ENCODE measurements at regions not wholly inside any gene's neighbourhood (a gene's known extent, or its start where the extent isn't known, plus 50 kb on each side); places are given as distances from the start of the nearest gene placed in this dataset.

- H3K4me3 ChIP-seq (ENCODE audit: control insufficient read depth, low read depth, low read length), result no peak overlapping the region
- DNase-seq (ENCODE audit: low read depth), result no peak
- TF ChIP-seq, protein P1, sequence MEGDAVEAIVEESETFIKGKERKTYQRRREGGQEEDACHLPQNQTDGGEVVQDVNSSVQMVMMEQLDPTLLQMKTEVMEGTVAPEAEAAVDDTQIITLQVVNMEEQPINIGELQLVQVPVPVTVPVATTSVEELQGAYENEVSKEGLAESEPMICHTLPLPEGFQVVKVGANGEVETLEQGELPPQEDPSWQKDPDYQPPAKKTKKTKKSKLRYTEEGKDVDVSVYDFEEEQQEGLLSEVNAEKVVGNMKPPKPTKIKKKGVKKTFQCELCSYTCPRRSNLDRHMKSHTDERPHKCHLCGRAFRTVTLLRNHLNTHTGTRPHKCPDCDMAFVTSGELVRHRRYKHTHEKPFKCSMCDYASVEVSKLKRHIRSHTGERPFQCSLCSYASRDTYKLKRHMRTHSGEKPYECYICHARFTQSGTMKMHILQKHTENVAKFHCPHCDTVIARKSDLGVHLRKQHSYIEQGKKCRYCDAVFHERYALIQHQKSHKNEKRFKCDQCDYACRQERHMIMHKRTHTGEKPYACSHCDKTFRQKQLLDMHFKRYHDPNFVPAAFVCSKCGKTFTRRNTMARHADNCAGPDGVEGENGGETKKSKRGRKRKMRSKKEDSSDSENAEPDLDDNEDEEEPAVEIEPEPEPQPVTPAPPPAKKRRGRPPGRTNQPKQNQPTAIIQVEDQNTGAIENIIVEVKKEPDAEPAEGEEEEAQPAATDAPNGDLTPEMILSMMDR (conservative IDR thresholded peaks at IDR 0.05; ENCODE audit: control insufficient read depth, insufficient read depth, low read depth, low read length), result no peak
Observed at GRCh38 chr7:11252011-11252607, 278.4 kb downstream of the PHF14 start.

- DNase-seq (ENCODE audit: low read depth), result no peak
- no peak overlapping the region for H3K4me3 ChIP-seq (ENCODE audit: control insufficient read depth, low read depth, low read length)
- TF ChIP-seq, protein P1 (conservative IDR thresholded peaks at IDR 0.05; ENCODE audit: control insufficient read depth, insufficient read depth, low read depth, low read length), result no peak
Observed at GRCh38 chr7:11252705-11253272, 279.1 kb downstream of the PHF14 start.

DNA sequence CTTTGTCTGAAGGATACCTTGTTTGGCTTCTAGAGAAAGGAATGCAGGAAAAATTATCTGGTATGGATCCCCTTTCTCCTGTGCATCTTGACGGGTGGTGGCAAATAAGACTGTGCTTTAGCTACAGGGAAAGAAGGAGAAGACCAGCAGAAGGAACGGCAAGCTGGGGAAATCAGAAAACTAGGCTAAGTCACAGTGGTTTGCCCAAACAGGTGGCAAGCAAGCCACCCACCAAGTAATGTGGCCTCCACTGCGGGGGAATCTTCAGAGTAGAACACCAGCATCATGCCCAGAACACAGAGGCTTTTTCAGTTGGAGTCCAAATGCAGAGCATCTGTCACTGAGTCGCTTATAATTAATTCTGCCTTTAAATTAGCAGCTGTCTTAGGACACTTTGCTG, 282.8 kb downstream of the PHF14 start:
- H3K4me3 ChIP-seq (ENCODE audit: control insufficient read depth, low read depth, low read length), result no peak overlapping the region
- TF ChIP-seq, protein P1 (conservative IDR thresholded peaks at IDR 0.05; ENCODE audit: control insufficient read depth, insufficient read depth, low read depth, low read length), result no peak
- DNase-seq (ENCODE audit: low read depth), result no peak

DNA sequence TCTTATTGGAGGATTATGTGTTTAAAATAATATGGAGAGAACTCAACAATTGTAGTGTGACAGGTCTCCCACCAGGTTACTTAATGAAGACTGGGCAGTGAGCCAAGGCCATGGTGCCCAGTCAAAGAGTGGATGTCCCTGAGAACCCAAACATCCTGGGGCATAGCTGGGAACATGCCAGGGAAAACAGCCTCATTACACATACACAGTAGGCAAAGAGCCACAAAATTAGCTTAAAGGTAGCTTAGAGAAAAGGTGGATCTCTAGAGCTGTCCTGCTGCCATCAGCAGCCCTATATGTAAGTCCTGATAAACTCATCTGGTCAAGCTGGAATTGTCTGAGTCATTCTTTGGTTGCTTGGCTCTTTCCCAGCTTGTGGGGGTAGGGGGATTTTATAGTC, 287.8 kb downstream of the PHF14 start:
- DNase-seq (ENCODE audit: low read depth), result no peak
- TF ChIP-seq, protein P1 (conservative IDR thresholded peaks at IDR 0.05; ENCODE audit: control insufficient read depth, insufficient read depth, low read depth, low read length), result no peak
- H3K4me3 ChIP-seq (ENCODE audit: control insufficient read depth, low read depth, low read length), result no peak overlapping the region

- H3K4me3 ChIP-seq (ENCODE audit: control insufficient read depth, low read depth, low read length), result no peak overlapping the region
- DNase-seq (ENCODE audit: low read depth), result no peak
- TF ChIP-seq, protein P1 (conservative IDR thresholded peaks at IDR 0.05; ENCODE audit: control insufficient read depth, insufficient read depth, low read depth, low read length), result no peak
Observed at GRCh38 chr7:11266101-11266500, 292.4 kb downstream of the PHF14 start.

DNA sequence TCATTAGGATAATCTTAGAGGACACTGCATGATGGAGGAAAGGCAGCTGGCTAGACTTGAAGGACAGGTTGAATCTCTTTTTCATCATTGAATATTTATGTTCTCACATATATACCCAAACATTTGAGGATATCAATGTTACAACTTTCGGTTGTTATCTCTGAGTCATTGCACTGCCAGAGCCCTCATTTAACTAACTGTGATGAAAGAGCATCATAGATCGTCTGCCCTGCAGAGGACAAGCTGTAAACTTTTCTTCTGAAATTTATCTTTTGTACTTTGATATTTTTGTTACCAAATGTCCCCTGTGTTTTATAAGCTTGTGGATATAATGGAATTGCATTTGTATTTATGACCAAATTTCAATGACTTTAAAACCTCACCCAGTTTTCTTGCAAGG, 298.7 kb downstream of the PHF14 start:
- no peak for DNase-seq (ENCODE audit: low read depth)
- TF ChIP-seq, protein P1 (conservative IDR thresholded peaks at IDR 0.05; ENCODE audit: control insufficient read depth, insufficient read depth, low read depth, low read length), result no peak
- no peak overlapping the region for H3K4me3 ChIP-seq (ENCODE audit: control insufficient read depth, low read depth, low read length)

Data from fibroblast of mammary gland (primary cell).